T-helper 17 cell (primary cell): ENCODE measurements at regions not wholly inside any gene's neighbourhood (a gene's known extent, or its start where the extent isn't known, plus 50 kb on each side); places are given as distances from the start of the nearest gene placed in this dataset.
"Not testable (repeated sequence)": the region's sequence is repeated elsewhere in the genome, so short reads cannot be mapped to it uniquely, and the experiment has no call there.

ENCODE experiments used
- ATAC-seq: fragments of 150-1000 bp; cut with Tn5 transposase; 2 replicates; pipeline ENCODE4 v1.10.0; 2021; ENCODE audit warnings: mild to moderate bottlenecking, moderate library complexity
- DNase-seq, 3 donors: peaks; one replicate each; pipeline versions ENCODE4 v3.0.0 to v3.0.0-alpha.2; 2020 to 2021
- H3K9me3 ChIP-seq: one replicate; pipeline ENCODE4 v1.7.0; 2013; ENCODE audit warnings: low read length, mild to moderate bottlenecking; ENCODE audit not compliant: control insufficient read depth, poor library complexity, severe bottlenecking
- H3K27ac Mint-ChIP-seq: one replicate; pipeline ENCODE4 v1.8.0; 2022; ENCODE audit warnings: mild to moderate bottlenecking, moderate library complexity, mixed read lengths
- H3K27me3 Mint-ChIP-seq: one replicate; pipeline ENCODE4 v1.8.0; 2022; ENCODE audit warnings: mixed read lengths
- H3K36me3 Mint-ChIP-seq: one replicate; pipeline ENCODE4 v1.8.0; 2022; ENCODE audit warnings: low read depth, mixed read lengths
- H3K4me1 Mint-ChIP-seq: one replicate; pipeline ENCODE4 v1.8.0; 2022; ENCODE audit warnings: mild to moderate bottlenecking, mixed read lengths
- H3K4me3 Mint-ChIP-seq: one replicate; pipeline ENCODE4 v1.8.0; 2022; ENCODE audit warnings: mild to moderate bottlenecking, moderate library complexity, mixed read lengths

DNA sequence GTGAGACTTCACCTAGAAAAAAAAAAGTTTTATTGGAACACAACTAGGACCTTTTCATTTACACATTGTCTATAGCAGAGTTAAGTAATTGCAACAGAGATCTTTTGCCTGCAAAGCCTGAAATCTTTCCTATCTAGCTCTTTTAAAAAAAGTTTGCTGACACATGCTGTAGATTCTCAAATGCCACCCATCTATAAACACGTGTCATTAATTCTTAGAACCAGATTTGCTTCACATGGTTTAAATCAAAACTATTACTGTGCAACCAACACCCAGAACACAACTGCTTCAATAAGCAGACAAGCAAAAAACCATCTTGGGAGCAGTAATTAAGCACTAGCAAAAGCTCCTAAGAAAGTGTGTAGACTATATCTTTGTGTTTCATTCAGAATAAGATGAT, 55.0 kb downstream of the OXSM start:
- Mint-ChIP-seq H3K27me3 (peaks cover 4% of the 10 kb centered on the region), H3K27ac (no peak overlapping the region), H3K4me1 (no peaks in the 10 kb centered on the region), H3K36me3 (no peaks in the 10 kb centered on the region), H3K4me3 (no peak overlapping the region)
- ATAC-seq, result no peak
- DNase-seq, result no peak
- no peaks in the 10 kb centered on the region for H3K9me3 ChIP-seq

- H3K27me3 Mint-ChIP-seq, result peaks cover 12% of the 10 kb centered on the region
- H3K27ac Mint-ChIP-seq, result no peak overlapping the region
- no peaks in the 10 kb centered on the region for H3K4me1 Mint-ChIP-seq
- H3K9me3 ChIP-seq, result no peaks in the 10 kb centered on the region
- no peaks in the 10 kb centered on the region for H3K36me3 Mint-ChIP-seq
- no peak overlapping the region for H3K4me3 Mint-ChIP-seq
- DNase-seq, result no peak
- ATAC-seq, result no peak
Observed at GRCh38 chr3:25846282-25846681, 56.4 kb downstream of the OXSM start.

DNA sequence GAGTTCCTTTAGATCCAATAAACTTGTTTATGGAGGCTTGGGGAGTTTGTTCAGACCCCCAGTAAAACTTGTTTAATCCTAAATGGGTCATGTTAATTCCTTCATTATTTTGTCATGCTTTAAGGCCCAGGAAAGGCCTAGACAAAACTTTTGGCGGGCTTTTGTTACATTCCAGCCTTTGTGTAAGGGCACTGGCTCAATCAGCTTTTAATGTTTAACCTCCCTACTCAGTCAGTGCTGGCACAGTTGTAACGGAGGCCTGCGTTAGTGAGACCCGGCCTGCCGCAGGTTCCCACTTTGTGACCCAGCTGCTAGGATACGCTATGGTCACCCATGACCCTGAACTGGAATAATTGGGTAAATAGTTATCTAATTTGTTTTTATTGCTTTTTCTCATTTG, 59.2 kb downstream of the OXSM start:
- DNase-seq (no peak), ATAC-seq (no peak)
- Mint-ChIP-seq H3K27me3 (peaks cover 13% of the 10 kb centered on the region), H3K4me1 (no peaks in the 10 kb centered on the region), H3K27ac (no peak overlapping the region), H3K36me3 (no peaks in the 10 kb centered on the region), H3K4me3 (no peak overlapping the region)
- no peaks in the 10 kb centered on the region for H3K9me3 ChIP-seq

GRCh38 chr3:25849641-25850385, 59.9 kb downstream of the OXSM start:
- H3K9me3 ChIP-seq, result no peaks in the 10 kb centered on the region
- DNase-seq (no peak), ATAC-seq (no peak)
- Mint-ChIP-seq H3K27me3 (peaks cover 13% of the 10 kb centered on the region), H3K36me3 (no peaks in the 10 kb centered on the region), H3K27ac (no peak overlapping the region), H3K4me1 (no peaks in the 10 kb centered on the region), H3K4me3 (no peak overlapping the region)

DNA sequence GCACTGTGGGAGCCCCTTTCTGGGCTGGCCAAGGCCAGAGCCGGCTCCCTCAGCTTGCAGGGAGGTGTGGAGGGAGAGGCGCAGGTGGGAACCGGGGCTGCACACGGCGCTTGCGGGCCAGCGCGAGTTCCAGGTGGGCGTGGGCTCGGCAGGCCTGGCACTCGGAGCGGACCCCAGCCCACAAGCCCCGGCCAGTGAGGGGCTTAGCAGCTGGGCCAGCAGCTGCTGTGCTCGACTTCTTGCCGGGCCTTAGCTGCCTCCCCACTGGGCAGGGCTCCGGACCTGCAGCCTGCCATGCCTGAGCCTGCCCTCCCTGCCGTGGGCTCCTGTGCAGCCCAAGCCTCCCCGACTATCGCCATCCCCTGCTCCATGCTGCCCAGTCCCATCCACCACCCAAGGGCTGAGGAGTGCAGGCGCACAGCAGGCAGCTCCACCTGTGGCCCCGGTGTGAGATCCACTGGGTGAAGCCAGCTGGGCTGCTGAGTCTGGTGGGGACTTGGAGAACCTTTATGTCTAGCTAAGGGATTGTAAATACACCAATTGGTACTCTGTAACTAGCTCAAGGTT, 61.9 kb downstream of the OXSM start:
- H3K4me1 Mint-ChIP-seq, H3K36me3 Mint-ChIP-seq, DNase-seq, ATAC-seq, H3K9me3 ChIP-seq, H3K4me3 Mint-ChIP-seq, H3K27ac Mint-ChIP-seq: not testable (repeated sequence)
- H3K27me3 Mint-ChIP-seq, result peaks cover 21% of the 10 kb centered on the region

DNA sequence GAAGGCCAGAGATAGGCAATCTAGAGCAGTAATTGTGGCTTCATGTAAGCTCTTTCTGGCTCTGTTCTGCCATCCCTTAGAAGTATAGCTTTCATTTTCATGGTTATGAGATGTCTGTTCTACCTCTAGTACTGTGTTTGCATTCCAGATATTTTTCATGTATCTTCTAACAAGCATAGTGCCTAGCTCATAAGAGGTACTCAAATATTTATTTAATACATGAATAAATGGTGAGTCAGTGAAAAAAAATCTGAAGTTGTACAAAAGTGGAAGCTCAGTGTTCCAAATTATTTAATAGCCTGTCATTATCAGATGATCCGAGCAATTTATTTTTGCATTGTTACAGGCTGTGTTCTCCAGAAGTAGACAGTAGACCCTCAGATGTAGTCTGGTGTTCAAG, 64.3 kb downstream of the OXSM start:
- ATAC-seq (no peak), DNase-seq (no peak)
- Mint-ChIP-seq H3K4me3 (no peak overlapping the region), H3K36me3 (no peaks in the 10 kb centered on the region), H3K27me3 (peaks cover 21% of the 10 kb centered on the region), H3K27ac (no peak overlapping the region), H3K4me1 (peaks cover 4% of the 10 kb centered on the region)
- H3K9me3 ChIP-seq, result no peaks in the 10 kb centered on the region

- H3K9me3 ChIP-seq, result no peaks in the 10 kb centered on the region
- Mint-ChIP-seq H3K36me3 (no peaks in the 10 kb centered on the region), H3K4me1 (peaks cover 4% of the 10 kb centered on the region), H3K27ac (no peak overlapping the region), H3K4me3 (no peak overlapping the region), H3K27me3 (peaks cover 21% of the 10 kb centered on the region)
- ATAC-seq (no peak), DNase-seq (no peak)
Observed at GRCh38 chr3:25854635-25855034, 64.7 kb downstream of the OXSM start.

- no peak for ATAC-seq
- peaks cover 4% of the 10 kb centered on the region for H3K4me1 Mint-ChIP-seq
Observed at GRCh38 chr3:25855266-25855784, 65.4 kb downstream of the OXSM start.

DNA sequence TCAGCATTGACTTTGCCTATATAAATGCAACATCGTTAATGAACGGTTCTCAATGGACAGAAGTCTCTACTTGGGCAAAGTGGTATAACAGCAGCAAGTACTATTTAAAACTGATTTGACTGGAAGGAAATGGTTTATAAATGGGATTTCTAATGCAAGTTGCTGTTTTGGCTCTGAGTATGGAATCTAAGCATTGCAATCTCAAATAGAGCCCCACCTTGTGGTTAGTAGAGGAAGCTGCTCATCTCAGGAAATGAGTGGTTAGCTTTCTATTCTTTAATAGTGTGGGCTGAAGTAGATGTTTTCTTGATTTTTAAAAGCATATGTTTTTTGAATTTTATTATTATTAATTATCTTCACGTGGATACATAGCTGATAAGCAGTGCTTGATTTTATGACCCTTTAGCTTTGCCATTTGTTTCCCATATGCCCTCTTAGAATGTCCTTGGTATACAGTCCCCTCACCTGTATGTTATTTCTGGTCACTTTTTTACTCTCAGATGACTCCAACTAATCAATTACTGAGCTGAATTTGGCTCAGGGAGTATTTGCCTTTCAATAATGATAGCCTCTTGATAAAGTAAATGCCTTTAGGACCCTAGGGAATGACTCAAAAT, 67.1 kb downstream of the OXSM start:
- Mint-ChIP-seq H3K4me3 (no peak overlapping the region), H3K4me1 (peaks cover 4% of the 10 kb centered on the region), H3K27me3 (peaks cover 12% of the 10 kb centered on the region), H3K36me3 (no peaks in the 10 kb centered on the region), H3K27ac (no peak overlapping the region)
- no peaks in the 10 kb centered on the region for H3K9me3 ChIP-seq
- DNase-seq, result no peak
- ATAC-seq, result peak; percentile 88

More at GRCh38 chr3:25855266-25855784, 65.4 kb downstream of the OXSM start:
- Mint-ChIP-seq H3K36me3 (no peaks in the 10 kb centered on the region), H3K27ac (no peak overlapping the region), H3K4me3 (no peak overlapping the region), H3K27me3 (peaks cover 21% of the 10 kb centered on the region)
- H3K9me3 ChIP-seq, result no peaks in the 10 kb centered on the region
- no peak for DNase-seq

GRCh38 chr3:25861566-25861965, 71.7 kb downstream of the OXSM start:
- Mint-ChIP-seq H3K27me3 (no peaks in the 10 kb centered on the region), H3K4me3 (no peak overlapping the region), H3K36me3 (no peaks in the 10 kb centered on the region), H3K27ac (no peak overlapping the region), H3K4me1 (peaks cover 2% of the 10 kb centered on the region)
- DNase-seq (no peak), ATAC-seq (no peak)
- H3K9me3 ChIP-seq, result no peaks in the 10 kb centered on the region

GRCh38 chr3:25863011-25863415, 73.1 kb downstream of the OXSM start:
- no peak for ATAC-seq
- no peak for DNase-seq

GRCh38 chr3:25863416-25863959, 73.6 kb downstream of the OXSM start:
- H3K9me3 ChIP-seq, result no peaks in the 10 kb centered on the region
- Mint-ChIP-seq H3K27me3 (no peaks in the 10 kb centered on the region), H3K27ac (no peak overlapping the region), H3K4me3 (no peak overlapping the region), H3K36me3 (no peaks in the 10 kb centered on the region), H3K4me1 (peaks cover 2% of the 10 kb centered on the region)
- ATAC-seq (no peak), DNase-seq (no peak)

More at GRCh38 chr3:25863011-25863415, 73.1 kb downstream of the OXSM start:
- Mint-ChIP-seq H3K36me3 (no peaks in the 10 kb centered on the region), H3K4me3 (no peak overlapping the region), H3K4me1 (peaks cover 2% of the 10 kb centered on the region), H3K27me3 (no peaks in the 10 kb centered on the region), H3K27ac (no peak overlapping the region)
- H3K9me3 ChIP-seq, result no peaks in the 10 kb centered on the region

DNA sequence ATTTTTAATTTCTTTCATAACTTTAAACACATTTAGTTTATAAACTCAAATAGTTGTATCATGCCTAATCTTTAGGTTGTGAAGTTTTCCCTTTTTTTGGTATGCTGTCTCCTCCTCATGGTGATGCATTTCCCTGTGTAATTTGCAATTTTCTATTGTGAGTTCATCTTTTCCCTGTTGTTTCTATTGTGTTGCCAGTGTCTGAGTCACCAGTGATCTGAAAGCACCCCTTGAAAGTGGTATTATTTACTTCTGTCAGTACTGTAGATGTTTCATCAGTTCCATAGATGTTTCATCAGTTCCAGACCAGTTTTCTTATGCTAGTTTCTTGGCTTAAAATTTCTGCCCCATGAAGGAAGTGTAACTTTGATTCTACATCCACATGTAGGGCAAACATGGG, 80.6 kb downstream of the OXSM start:
- Mint-ChIP-seq H3K27ac (no peak overlapping the region), H3K4me1 (peaks cover 5% of the 10 kb centered on the region), H3K4me3 (no peak overlapping the region), H3K36me3 (no peaks in the 10 kb centered on the region), H3K27me3 (no peaks in the 10 kb centered on the region)
- H3K9me3 ChIP-seq, result no peaks in the 10 kb centered on the region
- ATAC-seq (no peak), DNase-seq (no peak)
